ENCODE measurements at regions not wholly inside any gene's neighbourhood (a gene's known extent, or its start where the extent isn't known, plus 50 kb on each side); places are given as distances from the start of the nearest gene placed in this dataset.
"Not testable (repeated sequence)": the region's sequence is repeated elsewhere in the genome, so short reads cannot be mapped to it uniquely, and the experiment has no call there.

DNA sequence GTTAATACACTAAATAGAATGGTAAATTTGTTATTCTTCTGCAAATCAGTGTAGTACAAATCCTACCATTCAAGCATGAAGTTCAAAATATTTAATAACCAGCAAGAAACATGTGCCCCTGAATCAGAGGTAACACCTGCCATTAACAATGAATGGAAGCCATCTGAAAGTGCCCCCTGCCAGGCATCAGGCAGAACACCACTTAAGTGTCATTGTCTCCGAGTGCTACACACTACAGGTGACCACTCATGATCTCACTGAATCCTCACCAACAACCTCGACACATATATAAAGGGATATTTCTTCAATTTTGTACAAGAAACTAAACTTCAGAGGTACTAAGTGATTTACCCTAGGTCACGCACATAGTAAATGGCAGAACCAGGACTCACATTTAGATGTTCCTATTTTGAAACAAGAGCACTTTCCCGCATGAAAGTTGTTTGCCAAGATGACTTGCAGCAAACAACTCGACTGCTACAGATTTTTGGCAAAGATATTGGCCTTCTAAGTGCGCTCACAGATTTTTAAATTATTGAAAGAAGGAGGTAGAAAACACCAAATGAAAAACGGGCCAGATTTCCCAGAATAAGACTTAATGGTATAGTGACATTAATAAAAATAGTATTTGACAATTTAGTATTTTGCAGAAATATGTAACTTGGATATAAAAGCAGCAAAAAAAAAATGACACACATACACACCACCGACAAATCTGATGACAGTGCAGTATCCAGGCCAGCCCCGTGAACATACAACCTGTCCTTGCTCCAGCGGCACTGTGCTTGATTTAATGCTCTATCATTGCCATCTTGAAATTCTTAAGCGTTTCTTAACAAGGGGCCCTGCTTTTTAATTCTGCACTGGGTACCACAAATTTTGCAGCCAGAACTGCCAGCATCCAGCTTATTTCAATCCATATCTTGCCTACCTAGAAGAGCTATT lies 274.5 kb downstream of the ALDH8A1 start:
- DNase-seq (ENCODE audit: low spot score) = no peak

DNA sequence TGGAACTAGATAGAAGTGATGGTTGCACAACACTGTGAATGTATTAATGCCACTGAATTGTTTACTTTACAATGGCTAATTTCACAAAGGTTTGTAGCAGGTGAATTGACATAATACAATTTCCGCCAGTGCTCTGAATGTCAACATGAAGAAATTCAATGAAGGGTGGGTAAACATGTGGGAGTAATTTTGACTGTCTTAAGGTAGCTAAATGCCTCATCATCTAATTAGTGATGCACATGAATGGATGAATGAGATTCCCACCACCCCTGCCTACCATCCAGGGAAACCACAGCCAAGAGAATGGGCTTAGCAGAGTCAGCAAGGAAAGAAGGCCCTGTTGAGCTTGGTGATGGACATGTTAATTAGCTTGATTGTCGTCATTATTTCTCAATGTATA lies 275.3 kb downstream of the ALDH8A1 start:
- no peak for DNase-seq (ENCODE audit: low spot score)

DNA sequence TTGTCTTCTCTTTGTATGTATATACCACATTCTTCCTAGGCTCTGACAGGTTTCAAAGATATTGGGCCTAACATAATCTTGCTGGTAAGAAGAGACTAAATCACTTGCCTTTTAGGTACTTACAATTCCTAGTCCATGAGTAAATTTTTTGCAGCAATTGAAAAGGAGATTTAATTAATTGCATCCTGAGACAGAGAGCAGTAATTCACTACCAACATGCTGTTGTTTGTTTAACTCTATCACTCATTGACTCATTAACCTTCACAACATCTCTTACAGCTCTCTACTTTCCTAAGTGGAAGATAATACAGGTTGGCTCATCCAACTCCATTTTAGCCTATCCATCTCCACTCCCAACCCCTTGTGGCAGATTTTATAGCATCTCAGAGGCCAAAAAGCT lies 280.4 kb downstream of the ALDH8A1 start:
- DNase-seq (ENCODE audit: low spot score) = no peak

DNA sequence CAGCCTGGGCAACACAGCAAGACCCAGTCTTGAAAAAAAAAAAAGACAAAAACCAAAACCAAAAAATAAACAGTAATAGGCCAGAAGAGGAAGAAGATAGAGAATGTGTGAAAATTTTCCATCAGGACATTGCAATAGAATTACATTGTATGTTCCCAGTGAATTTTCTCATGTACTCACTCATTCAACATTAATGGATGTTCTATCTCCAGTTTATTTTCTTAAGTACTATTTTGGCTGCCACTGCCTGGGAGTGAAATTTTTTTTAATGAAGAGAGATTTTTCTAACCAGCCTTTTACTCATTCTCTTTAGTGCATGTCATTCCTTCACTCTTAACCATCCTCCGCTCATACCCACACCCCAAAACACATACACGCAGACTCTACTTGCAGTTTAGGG lies 282.8 kb downstream of the ALDH8A1 start:
- no peak for DNase-seq (ENCODE audit: low spot score)

DNA sequence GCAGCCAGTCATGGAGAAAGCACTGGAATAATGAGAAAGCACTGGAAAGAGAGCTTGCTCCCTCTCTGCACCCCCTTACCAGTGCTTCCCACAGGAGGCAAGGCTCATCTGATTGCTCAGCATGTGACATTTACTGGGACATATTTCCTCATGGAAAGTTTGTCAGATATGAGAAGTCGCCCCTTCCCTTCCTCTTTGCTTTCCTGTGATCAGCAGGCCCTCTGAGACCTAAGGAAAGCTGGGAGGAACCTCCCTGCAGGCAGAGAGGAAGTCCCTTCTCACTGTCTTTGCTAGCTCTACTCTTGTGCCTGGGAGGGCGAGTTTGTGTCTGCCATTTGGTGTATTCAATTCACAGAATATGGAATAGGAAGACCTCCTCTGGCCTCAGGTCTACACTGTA lies 283.8 kb downstream of the ALDH8A1 start:
- no peak for DNase-seq (ENCODE audit: low spot score)

DNA sequence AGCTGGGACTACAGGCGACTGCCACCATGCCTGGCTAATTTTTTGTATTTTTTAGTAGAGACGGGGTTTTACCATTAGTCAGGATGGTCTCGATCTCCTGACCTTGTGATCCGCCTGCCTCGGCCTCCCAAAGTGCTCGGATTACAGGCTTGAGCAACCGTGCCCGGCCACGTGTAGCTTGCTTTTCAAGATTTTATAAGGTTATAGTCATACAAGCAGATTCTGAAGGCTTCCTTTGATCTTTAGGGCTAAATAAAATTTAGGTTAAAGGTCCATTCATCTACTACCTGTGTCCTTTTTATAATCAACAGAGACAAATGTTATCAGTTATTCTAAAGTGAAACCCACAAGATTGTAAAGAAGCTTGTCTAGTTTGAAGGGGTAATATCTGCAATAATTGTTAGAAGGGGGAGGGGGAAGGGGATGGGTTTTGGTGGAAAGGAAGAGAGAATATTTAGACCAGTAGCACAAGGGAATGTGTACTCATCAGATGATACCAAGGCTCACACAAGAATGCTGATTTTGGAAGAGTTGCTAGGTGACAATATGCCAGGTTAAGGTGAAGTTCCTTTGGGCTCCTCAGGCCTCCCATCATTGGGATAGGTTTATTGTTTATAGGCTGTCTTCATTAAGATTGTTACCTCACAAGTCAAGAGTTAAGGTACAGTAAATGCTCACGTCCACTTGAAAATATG lies 284.7 kb downstream of the ALDH8A1 start:
- no peak for DNase-seq (ENCODE audit: low spot score)

DNA sequence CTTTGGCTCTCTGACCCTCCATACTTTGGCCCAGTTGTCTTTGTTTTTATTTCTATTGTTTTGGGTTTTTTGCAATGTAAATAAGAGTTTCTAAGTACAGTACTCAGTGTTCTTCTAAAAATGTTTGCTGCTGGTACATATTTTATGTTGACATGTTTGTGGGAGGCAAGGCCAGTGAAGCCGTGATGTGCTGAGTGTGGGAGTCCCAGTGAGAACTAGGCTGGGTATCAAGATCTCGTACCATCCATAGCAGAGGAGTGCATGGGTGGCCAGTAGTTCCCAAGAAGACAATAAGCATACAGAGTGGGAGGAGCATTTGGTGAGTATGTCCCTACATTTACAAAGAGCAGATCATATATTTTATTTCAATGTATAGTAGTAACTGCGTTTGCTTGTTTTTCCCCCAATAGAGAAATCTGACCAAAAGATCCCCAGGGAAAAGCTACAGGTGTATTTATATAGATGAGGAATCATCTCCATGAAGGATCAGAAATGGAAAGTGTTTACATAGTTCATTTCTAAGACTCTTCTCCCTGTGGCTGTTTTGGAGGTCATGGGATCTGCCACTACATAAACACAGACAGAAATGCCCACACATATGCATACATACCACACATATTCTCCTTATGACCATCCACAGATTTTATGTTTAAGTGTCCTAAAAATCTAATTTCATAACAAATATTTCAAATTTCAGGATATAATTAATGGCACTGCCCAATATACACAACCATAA lies 285.9 kb downstream of the ALDH8A1 start:
- no peak for DNase-seq (ENCODE audit: low spot score)

DNA sequence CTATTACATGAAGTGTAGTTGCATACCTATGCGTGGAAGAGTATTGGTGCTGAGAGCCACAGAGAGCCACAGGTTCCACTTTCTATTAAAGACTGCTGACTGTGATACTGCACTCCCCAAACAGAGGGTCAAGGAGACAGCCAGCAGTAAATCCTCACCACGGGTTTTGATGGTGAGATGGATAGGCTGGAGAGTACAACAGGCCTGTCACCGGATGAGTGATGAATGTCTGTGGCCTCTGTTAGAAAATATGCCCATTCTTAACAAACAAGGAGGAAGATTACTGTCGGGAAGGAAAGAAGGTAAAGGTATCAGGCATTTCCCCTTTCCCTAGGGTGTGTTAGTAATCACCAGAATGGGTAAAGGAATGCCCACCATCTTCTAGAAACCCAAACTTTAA lies 286.5 kb downstream of the ALDH8A1 start:
- no peak for DNase-seq (ENCODE audit: low spot score)

DNA sequence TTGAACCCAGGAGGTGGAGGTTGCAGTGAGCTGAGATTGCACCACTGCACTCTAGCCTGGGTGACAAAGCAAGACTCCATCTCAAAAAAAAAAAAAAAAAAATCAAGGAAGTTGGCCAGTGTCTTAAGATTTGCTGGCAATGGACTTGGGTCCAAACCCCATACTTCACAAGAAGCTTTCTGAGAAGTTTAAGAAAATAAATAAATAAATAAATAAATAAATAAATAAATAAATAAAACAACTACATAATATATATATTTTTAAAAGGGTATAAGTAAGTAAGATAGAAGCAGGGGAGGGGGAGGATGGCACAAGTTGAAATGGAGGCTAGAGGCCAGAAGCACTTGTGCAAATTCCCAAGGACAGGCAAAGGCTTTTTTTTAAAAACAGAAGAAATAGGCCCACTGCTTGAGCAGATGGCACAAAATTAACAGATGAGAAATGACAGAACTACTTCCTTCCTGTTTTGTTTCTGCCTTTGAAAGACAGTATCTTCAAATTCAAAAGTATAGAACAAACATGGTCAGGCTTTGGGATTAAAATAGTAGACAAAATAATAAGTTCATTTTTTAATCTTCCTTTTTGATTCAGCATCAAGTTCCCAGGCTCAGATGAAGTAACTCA lies 287.7 kb downstream of the ALDH8A1 start:
- no peak for DNase-seq (ENCODE audit: low spot score)

DNA sequence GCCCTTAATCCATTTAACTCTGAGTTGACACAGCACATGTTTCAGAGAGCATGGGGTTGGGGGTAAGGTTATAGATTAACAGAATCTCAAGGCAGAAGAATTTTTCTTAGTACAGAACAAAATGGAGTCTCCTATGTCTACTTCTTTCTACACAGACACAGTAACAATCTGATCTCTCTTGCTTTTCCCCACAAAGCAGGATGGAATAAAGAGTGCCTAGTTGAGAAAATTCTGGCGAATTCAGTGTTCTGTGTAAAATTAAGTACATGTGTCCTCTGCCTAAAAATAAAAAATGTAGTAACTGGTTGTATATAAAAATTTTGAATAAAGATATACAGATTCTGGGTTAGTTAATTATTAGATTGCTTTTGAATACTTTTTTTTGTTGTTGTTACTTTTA lies 290.0 kb downstream of the ALDH8A1 start:
- not testable (repeated sequence) for DNase-seq (ENCODE audit: low spot score)

DNA sequence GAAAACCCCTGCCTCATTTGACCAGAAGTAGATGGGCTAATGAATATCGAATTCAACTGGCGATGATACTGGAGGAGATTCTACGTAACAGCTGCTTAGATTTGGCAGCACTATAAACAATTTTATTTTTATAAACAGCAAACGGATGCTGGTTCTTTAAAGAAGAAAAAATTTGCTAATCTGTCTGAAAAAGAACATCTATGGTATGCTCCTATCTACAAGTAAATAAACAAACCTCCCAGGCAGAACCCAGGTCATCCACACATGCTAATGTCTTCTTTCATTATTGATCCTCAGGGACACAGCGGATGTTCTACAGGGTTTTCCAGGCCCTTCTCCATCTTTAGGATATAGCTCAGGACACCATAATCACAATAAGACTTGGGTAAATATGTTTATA lies 291.3 kb downstream of the ALDH8A1 start:
- no peak for DNase-seq (ENCODE audit: low spot score)

DNA sequence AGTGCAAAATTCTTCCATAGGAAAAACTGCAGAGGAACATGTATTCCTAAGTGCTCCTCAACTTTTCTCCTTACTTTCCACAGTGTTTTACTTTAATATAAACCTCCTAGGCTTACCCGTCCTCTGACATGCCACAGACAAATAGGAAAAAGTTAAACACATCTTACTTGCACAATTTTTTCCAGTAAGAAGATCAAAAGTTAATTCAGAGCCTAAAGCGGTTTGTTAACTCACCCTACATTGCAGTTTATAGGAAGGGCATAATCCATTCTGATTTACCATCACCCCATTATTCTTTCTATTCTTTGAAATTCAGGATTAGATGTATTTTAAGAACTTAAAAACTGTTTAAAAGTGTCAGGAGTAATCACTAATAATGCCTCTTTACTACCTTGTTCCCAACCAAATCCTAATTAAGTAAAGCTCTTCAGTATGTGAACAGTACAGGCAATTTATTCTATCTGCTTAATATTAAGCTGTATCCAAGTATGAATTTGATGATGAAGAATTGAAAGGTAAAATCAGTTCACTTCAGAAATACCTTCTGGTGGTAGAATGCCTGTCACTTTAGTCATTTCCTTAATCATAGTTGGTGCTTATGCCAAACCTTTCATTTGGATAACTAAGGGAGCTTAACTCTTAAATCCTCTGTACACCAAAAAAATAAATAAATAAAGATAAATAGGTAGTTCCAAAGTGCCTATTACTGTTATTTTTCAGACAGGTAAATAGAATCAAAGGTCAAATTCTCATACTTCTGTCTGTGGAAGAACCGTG lies 292.0 kb downstream of the ALDH8A1 start:
- peak; percentile 84 for DNase-seq (ENCODE audit: low spot score)

DNA sequence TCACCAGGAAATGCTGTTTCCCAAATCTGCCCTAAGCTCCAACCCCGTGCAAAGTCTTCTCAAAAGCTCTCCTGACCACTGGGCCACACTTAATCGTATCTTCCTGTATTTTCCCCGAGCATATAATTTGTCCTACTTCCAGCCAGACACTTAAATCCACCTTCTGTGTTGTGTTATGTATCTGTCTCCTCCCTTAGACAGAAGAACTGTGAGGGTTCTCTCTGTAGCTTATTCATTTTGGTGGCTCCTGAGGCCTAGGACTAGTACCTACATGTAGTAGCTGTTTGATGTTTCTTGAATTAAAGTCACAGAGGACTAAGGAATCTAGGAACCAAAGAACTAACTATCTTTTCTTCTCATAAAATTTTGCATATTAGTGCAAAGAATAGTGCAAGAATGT lies 292.6 kb downstream of the ALDH8A1 start:
- peak; percentile 57 for DNase-seq (ENCODE audit: low spot score)

DNA sequence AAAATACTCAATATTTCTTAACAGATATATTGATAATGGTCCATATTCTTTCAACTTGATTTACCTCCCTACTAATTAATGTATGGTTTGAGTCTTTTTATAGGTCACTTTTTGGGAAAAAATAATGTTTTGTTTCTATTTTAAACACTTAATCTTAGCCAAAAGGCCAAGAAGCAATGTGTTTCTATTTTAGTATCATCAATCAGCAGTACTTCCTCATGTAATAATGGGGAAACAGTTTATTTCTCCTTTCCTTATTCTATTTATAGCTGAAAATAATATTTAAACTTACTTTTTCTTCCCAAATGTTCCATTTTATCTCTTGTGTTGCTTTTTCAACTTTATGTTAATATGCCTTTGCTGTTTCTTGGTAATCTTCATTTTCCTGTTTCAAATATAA lies 295.1 kb downstream of the ALDH8A1 start:
- no peak for DNase-seq (ENCODE audit: low spot score)

DNA sequence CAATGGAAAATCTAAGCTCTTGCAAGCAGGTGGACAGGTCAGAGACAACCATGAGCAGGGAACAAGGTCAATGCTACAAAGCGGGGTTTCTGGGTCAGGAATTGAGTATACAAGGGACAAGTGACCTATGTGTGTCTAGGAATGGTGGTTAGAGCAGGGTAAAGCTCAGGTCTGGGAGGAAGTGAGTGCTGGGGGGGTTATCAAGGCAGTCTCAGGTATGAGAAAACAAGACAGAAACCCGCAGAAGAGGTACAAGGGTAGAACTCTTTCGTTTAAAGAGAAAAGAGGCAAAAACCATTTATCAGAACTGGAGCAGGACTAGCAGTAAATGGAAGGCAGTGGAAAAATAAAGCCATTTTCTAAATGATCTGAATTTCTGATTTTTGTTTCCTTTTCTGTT lies 298.4 kb downstream of the ALDH8A1 start:
- no peak for DNase-seq (ENCODE audit: low spot score)

DNA sequence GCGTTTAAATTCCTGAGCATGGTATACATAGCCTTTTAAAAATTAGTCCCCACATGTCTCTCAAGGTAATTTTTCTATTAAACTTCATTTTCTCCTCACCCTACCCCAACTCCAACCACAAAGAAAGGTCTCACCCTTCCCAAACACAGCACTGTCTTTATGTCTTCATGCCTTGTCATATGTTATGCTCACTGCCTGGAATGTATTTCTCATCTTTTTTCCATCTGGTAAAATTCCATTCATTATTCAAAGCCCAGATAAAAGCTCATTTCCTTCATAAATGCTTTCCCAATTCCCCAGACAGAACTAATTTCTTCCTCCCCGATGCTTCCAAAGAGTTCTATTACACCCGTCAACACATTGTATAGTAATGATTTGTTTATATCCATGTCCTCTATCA lies 302.0 kb downstream of the ALDH8A1 start:
- DNase-seq (ENCODE audit: low spot score) = no peak

DNA sequence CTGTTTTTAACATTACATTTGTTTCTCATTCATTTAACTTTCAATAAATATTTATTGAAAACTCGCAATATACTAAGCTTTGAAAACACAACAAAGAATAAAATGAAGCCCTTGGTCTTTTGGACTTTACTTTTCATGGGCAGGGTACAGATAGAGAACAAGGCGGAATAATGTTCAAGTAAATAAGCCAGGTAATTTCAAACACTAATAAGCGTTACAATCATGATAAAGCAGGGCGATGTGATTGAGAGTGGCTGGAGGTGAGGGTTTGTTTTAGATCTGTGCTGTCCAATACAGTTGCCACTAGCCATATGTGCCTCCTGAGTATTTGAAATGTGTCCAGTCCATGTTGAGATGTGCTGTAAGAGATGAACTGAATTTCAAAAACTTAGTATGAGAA lies 307.1 kb downstream of the ALDH8A1 start:
- DNase-seq (ENCODE audit: low spot score) = no peak

DNA sequence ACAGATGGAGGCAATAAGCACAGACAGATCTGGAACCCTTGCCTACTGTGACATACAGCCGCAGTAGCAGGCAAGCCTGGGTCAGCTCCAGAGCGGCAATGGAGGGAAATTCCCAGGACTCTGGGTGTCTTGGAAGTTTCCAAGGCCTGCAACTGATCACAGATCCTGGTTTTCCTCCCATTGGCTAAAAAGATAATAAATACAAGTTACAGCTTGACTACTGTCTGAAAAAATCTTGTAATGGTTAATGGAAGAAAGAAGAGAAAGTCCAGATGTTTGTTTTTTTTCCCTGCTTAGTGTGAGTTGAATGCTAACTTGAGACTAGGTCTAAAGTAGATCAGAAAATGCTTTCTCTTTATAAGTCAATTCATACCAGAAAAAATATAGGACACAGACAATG lies 307.6 kb downstream of the ALDH8A1 start:
- peak; percentile 85 for DNase-seq (ENCODE audit: low spot score)

DNA sequence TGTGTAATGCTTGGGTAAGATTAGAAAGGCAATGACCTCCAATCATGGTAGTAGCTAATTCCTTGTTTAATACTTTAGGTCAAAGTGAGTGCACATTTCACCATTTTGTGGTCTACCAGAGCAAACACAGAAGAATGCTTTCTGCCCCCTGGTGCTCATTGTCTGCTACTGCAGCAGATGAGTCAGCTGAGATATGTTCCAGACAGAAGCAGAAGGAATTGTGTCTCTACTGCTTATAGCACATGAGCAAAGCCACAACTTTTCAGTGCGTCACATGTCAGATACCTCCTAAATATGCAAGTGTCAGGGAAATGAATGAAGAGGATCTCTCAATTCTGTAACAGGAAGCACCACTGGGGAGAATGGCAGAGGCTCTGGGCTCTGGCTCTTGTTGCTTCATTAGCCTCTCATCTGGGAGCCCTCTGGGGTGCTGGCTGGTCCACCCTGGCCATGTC lies 308.9 kb downstream of the ALDH8A1 start:
- peak; percentile 91 for DNase-seq (ENCODE audit: low spot score)

DNA sequence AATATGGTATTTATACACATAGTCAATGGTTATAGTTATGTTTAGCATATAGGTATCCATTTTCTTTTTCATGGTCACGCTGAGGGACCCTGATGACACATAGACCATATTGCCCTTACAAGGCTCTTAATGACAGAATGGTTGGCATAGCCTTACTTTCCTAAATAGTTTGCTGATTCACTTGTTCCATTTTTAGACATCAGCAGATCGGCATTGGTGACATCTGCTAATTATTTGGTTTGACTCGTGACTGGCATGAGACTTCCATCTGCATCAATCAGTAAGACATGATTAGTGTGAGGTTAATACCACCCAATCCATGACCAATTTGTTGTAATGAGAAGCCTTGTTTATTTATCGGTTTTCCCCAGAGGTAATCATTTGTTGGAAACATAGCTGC lies 309.7 kb downstream of the ALDH8A1 start:
- no peak for DNase-seq (ENCODE audit: low spot score)

DNA sequence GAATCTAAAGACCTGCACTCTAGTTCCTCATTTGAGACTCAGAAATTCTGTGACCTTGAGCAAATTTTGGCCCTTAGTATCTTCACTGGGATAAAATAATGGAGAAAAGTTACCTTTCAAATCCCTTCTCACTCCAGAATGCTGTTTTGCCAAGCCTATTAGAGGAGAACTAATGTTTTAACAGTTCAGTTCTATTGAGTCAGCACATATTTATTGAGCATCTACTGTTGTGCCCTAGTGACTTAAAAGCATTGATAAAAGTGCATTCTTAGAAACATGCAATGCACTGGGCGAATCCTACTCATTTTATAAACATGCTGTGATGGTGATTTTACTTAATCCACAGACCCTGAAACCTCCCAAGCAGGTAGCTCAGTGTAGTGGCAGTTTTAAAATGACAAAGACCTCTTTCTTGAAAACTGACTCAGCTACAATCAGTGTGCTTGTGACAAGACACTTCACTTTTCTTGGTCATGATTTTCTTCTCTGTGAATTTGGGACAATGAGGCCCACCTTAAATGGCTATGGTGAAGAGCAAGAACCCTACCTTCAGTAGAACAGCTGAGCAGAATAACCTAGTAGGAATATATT lies 312.0 kb downstream of the ALDH8A1 start:
- no peak for DNase-seq (ENCODE audit: low spot score)
